GM12878 (cell line): ENCODE measurements at regions not wholly inside any gene's neighbourhood (a gene's known extent, or its start where the extent isn't known, plus 50 kb on each side); places are given as distances from the start of the nearest gene placed in this dataset.

Experiments used
- ATAC-seq: fragments of 200-7000 bp; cut with Tn5 transposase; 3 replicates; pipeline ENCODE4 v1.9.1; 2020; ENCODE audit warnings: mild to moderate bottlenecking, moderate library complexity
- BruUV-seq: library from RNA; stranded (reverse); fragments of 400-500 nt; replicated peaks from 2 replicates; lab custom pipeline; 2021; lab: Mats Ljungman, UMichigan
- CTCF ChIA-PET: fragments of 300-600 bp; sonication (Branson Sonifier 250); formaldehyde crosslinking; extraction: SDS; loops from one replicate; lab custom pipeline; 2021; ENCODE audit warnings: inconsistent platforms; lab: Yijun Ruan, JAX
- POLR2A ChIA-PET: fragments of 350-600 bp; formaldehyde crosslinking; extraction: SDS; loops from one replicate; lab custom pipeline; 2021; ENCODE audit warnings: inconsistent platforms; lab: Charles Lee
- RAD21 ChIA-PET: fragments of 300-600 bp; sonication (Branson Sonifier 250); formaldehyde crosslinking; loops from one replicate; lab custom pipeline; 2023; ENCODE audit warnings: antibody characterized with exemption; ENCODE audit not compliant: unreplicated experiment; lab: Charles Lee
- SMC1A ChIA-PET: fragments of 300-600 bp; sonication (Branson Sonifier 250); formaldehyde crosslinking; loops from one replicate; lab custom pipeline; 2023; ENCODE audit not compliant: unreplicated experiment, uncharacterized antibody; lab: Charles Lee
- DNase-seq: peaks from one replicate; pipeline ENCODE4 v3.0.0-alpha.2; 2011; ENCODE audit warnings: low read depth, low spot score
- FAIRE-seq: peaks from 3 replicates; lab custom pipeline; 2011; peaks lifted over from hg19 to GRCh38; lab: Jason Lieb, UNC
- H2AFZ ChIP-seq: 2 replicates; pipeline ENCODE4 v1.6.0; 2011; ENCODE audit warnings: low read depth, low read length, control low read depth; ENCODE audit not compliant: control insufficient read depth
- H3K27ac ChIP-seq: 2 replicates; pipeline ENCODE4 v1.5.1; 2011; ENCODE audit warnings: control low read depth; ENCODE audit not compliant: control insufficient read depth, insufficient read depth
- H3K27me3 ChIP-seq, 2 experiments: replicated peaks in 1 of 2; 2 replicates each; pipeline versions ENCODE4 v1.6.0 to v1.6.1; 2011; ENCODE audit warnings: low read length in 1 of 2; ENCODE audit not compliant: control insufficient read depth in 2 of 2, insufficient read depth in 2 of 2
- H3K36me3 ChIP-seq, 2 experiments: 2 replicates each; pipeline ENCODE4 v1.5.1; 2011; ENCODE audit warnings: low read length in 1 of 2; ENCODE audit not compliant: control insufficient read depth in 2 of 2, insufficient read depth in 2 of 2
- H3K4me1 ChIP-seq: 2 replicates; pipeline ENCODE4 v1.6.1; 2011; ENCODE audit warnings: mild to moderate bottlenecking, low read length, moderate library complexity, mixed read lengths; ENCODE audit not compliant: control insufficient read depth, insufficient read depth
- H3K4me2 ChIP-seq: 2 replicates; pipeline ENCODE4 v1.6.0; 2011; ENCODE audit warnings: control low read depth; ENCODE audit not compliant: control insufficient read depth, insufficient read depth
- H3K4me3 ChIP-seq: fragments of 200-600 bp; sonication (generic); 2 replicates; pipeline ENCODE4 v1.5.1; 2016
- H3K79me2 ChIP-seq: 2 replicates; pipeline ENCODE4 v1.6.0; 2011; ENCODE audit warnings: low read length; ENCODE audit not compliant: control insufficient read depth, insufficient read depth
- H3K9ac ChIP-seq: 2 replicates; pipeline ENCODE4 v1.8.0; 2011; ENCODE audit warnings: low read length, control low read depth, mixed read lengths; ENCODE audit not compliant: control insufficient read depth, insufficient read depth
- H3K9me3 ChIP-seq: replicated peaks from 3 replicates; pipeline ENCODE4 v1.5.1; 2011; ENCODE audit warnings: mild to moderate bottlenecking, low read length; ENCODE audit not compliant: control insufficient read depth, insufficient read depth
- H4K20me1 ChIP-seq: 2 replicates; pipeline ENCODE4 v1.6.0; 2011; ENCODE audit not compliant: control insufficient read depth, insufficient read depth
- CHD2 ChIP-seq: IDR thresholded peaks from 2 replicates; pipeline ENCODE4 v1.6.1; 2011; ENCODE audit warnings: low read depth, low read length, improper control_type of control experiment, borderline replicate concordance
- CREM ChIP-seq: IDR thresholded peaks from 2 replicates; pipeline ENCODE4 v1.6.1; 2014; ENCODE audit warnings: antibody characterized with exemption, low read depth
- EED ChIP-seq: sonication (generic); IDR thresholded peaks from 2 replicates; pipeline ENCODE4 v1.6.1; 2016; ENCODE audit warnings: antibody characterized with exemption, low read depth
- FOXK2 ChIP-seq: fragments of 450-650 bp; IDR thresholded peaks from 2 replicates; pipeline ENCODE4 v1.6.1; 2017; ENCODE audit warnings: mild to moderate bottlenecking, moderate library complexity
- MXI1 ChIP-seq: fragments of 150-350 bp; IDR thresholded peaks from 2 replicates; pipeline ENCODE4 v1.6.1; 2011; ENCODE audit warnings: low read depth, mild to moderate bottlenecking, inconsistent platforms, low read length, improper control_type of control experiment
- PAX5 ChIP-seq: IDR thresholded peaks from 2 replicates; pipeline ENCODE4 v1.6.1; 2011; ENCODE audit warnings: low read depth, low read length, borderline replicate concordance
- PML ChIP-seq: IDR thresholded peaks from 2 replicates; pipeline ENCODE4 v1.6.1; 2012; ENCODE audit warnings: low read length, inconsistent platforms
- POLR2AphosphoS2 ChIP-seq: IDR thresholded peaks from 2 replicates; pipeline ENCODE4 v1.6.1; 2011; ENCODE audit warnings: low read depth, mild to moderate bottlenecking, low read length, improper control_type of control experiment, moderate library complexity
- POLR2AphosphoS5 ChIP-seq: IDR thresholded peaks from 2 replicates; pipeline ENCODE4 v1.6.1; 2011; ENCODE audit warnings: mild to moderate bottlenecking, low read length, inconsistent platforms
- SMARCA5 ChIP-seq: fragments of 450-650 bp; IDR thresholded peaks from 2 replicates; pipeline ENCODE4 v1.6.1; 2017; ENCODE audit warnings: mild to moderate bottlenecking
- WGBS: methylation state at CpG from one replicate; pipeline ENCODE4 v1.1.6; 2016; ENCODE audit warnings: low lambda C conversion rate; ENCODE audit not compliant: insufficient replicate concordance, insufficient coverage; ENCODE audit errors: missing lambda C conversion rate; 5-methylcytosine and 5-hydroxymethylcytosine counted together
- in situ Hi-C: fragments of 300-500 bp; cut with MboI; formaldehyde crosslinking; loops from 9 replicates; pipeline ENCODE4 v1.14.3; 2018; ENCODE audit warnings: mixed read lengths
- intact Hi-C: fragments of 100-400 bp; cut with micrococcal nuclease; formaldehyde crosslinking; loops from one replicate; pipeline ENCODE4 v1.14.2; 2022; ENCODE audit not compliant: unreplicated experiment
- TF ChIP-seq, protein P1 (sequence below): IDR thresholded peaks from 2 replicates; pipeline ENCODE4 v1.6.1; 2011; ENCODE audit warnings: mild to moderate bottlenecking, low read depth, low read length, moderate library complexity; ENCODE audit not compliant: insufficient replicate concordance
- TF ChIP-seq, protein P2 (sequence below): fragments of 450-650 bp; IDR thresholded peaks from 2 replicates; pipeline ENCODE4 v1.6.1; 2016; ENCODE audit warnings: mild to moderate bottlenecking
- TF ChIP-seq, protein P3 (sequence below): fragments of 450-650 bp; IDR thresholded peaks from 2 replicates; pipeline ENCODE4 v1.6.1; 2016; ENCODE audit warnings: mild to moderate bottlenecking, moderate library complexity, borderline replicate concordance
- TF ChIP-seq, protein P4 (sequence below): IDR thresholded peaks from 2 replicates; pipeline ENCODE4 v1.6.1; 2012; ENCODE audit warnings: low read depth, low read length, improper control_type of control experiment
- TF ChIP-seq, protein P5 (sequence below): IDR thresholded peaks from 2 replicates; pipeline ENCODE4 v1.6.1; 2012; ENCODE audit warnings: low read length, inconsistent platforms

DNA sequence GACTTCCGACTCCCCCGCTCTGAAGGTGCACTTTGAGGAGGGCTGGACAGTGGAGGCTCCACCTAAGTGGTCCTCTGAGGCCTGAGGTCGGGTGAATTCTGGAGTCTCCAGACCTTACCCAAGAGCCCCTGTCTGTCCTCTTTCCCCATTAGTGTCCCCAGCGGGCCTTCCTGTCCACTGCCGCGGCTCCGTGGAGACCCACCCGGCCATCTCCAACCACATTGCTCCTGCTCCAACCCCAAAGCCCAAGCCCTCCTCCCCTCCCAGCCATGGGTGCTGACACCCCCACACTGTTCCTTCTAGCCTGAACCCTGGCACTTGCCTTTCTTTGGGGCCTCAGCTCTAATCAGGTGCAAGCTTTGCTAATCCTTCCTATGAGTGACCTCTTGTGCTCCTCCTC, 283.1 kb upstream of the TNRC6C start:
- Histone ChIP-seq H2AFZ (no peak overlapping the region), H3K4me1 (no peaks in the 10 kb centered on the region), H4K20me1 (no peaks in the 10 kb centered on the region), H3K36me3 (no peaks in the 10 kb centered on the region), H3K9me3 (no peaks in the 10 kb centered on the region), H3K9ac (no peak overlapping the region), H3K79me2 (no peaks in the 10 kb centered on the region), H3K27me3 (no peaks in the 10 kb centered on the region), H3K27ac (no peak overlapping the region)
- no TSS peak for BruUV-seq
- WGBS = 70% methylated on average over 8 of the region's 8 CpGs
- in situ Hi-C loops = no loop called here
- intact Hi-C loops = no loop called here
- RAD21 ChIA-PET = no interaction called here
- DNase-seq = no peak
- SMC1A ChIA-PET = no interaction called here
- POLR2A ChIA-PET = no interaction called here
- TF ChIP-seq PML (no peak), POLR2AphosphoS2 (no peak), FOXK2 (no peak), SMARCA5 (no peak), CREM (no peak), MXI1 (no peak), CHD2 (no peak), PAX5 (no peak), EED (no peak), POLR2AphosphoS5 (no peak)
- TF ChIP-seq, protein P1, sequence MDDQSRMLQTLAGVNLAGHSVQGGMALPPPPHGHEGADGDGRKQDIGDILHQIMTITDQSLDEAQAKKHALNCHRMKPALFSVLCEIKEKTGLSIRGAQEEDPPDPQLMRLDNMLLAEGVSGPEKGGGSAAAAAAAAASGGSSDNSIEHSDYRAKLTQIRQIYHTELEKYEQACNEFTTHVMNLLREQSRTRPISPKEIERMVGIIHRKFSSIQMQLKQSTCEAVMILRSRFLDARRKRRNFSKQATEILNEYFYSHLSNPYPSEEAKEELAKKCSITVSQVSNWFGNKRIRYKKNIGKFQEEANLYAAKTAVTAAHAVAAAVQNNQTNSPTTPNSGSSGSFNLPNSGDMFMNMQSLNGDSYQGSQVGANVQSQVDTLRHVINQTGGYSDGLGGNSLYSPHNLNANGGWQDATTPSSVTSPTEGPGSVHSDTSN = no peak
- TF ChIP-seq, protein P2, sequence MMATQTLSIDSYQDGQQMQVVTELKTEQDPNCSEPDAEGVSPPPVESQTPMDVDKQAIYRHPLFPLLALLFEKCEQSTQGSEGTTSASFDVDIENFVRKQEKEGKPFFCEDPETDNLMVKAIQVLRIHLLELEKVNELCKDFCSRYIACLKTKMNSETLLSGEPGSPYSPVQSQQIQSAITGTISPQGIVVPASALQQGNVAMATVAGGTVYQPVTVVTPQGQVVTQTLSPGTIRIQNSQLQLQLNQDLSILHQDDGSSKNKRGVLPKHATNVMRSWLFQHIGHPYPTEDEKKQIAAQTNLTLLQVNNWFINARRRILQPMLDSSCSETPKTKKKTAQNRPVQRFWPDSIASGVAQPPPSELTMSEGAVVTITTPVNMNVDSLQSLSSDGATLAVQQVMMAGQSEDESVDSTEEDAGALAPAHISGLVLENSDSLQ = no peak
- TF ChIP-seq, protein P3, sequence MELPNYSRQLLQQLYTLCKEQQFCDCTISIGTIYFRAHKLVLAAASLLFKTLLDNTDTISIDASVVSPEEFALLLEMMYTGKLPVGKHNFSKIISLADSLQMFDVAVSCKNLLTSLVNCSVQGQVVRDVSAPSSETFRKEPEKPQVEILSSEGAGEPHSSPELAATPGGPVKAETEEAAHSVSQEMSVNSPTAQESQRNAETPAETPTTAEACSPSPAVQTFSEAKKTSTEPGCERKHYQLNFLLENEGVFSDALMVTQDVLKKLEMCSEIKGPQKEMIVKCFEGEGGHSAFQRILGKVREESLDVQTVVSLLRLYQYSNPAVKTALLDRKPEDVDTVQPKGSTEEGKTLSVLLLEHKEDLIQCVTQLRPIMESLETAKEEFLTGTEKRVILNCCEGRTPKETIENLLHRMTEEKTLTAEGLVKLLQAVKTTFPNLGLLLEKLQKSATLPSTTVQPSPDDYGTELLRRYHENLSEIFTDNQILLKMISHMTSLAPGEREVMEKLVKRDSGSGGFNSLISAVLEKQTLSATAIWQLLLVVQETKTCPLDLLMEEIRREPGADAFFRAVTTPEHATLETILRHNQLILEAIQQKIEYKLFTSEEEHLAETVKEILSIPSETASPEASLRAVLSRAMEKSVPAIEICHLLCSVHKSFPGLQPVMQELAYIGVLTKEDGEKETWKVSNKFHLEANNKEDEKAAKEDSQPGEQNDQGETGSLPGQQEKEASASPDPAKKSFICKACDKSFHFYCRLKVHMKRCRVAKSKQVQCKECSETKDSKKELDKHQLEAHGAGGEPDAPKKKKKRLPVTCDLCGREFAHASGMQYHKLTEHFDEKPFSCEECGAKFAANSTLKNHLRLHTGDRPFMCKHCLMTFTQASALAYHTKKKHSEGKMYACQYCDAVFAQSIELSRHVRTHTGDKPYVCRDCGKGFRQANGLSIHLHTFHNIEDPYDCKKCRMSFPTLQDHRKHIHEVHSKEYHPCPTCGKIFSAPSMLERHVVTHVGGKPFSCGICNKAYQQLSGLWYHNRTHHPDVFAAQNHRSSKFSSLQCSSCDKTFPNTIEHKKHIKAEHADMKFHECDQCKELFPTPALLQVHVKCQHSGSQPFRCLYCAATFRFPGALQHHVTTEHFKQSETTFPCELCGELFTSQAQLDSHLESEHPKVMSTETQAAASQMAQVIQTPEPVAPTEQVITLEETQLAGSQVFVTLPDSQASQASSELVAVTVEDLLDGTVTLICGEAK = no peak
- TF ChIP-seq, protein P4, sequence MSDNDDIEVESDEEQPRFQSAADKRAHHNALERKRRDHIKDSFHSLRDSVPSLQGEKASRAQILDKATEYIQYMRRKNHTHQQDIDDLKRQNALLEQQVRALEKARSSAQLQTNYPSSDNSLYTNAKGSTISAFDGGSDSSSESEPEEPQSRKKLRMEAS = no peak
- TF ChIP-seq, protein P5, sequence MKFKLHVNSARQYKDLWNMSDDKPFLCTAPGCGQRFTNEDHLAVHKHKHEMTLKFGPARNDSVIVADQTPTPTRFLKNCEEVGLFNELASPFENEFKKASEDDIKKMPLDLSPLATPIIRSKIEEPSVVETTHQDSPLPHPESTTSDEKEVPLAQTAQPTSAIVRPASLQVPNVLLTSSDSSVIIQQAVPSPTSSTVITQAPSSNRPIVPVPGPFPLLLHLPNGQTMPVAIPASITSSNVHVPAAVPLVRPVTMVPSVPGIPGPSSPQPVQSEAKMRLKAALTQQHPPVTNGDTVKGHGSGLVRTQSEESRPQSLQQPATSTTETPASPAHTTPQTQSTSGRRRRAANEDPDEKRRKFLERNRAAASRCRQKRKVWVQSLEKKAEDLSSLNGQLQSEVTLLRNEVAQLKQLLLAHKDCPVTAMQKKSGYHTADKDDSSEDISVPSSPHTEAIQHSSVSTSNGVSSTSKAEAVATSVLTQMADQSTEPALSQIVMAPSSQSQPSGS = no peak
- TF ChIP-seq, all 136 proteins: peak for 0
- ATAC-seq (no peak), FAIRE-seq (no peak)
- H3K4me2 ChIP-seq = no peak overlapping the region
- CTCF ChIA-PET = no interaction called here
- H3K4me3 ChIP-seq = no peak overlapping the region
